Spleen (tissue), 7 donors: ENCODE measurements at regions not wholly inside any gene's neighbourhood (a gene's known extent, or its start where the extent isn't known, plus 50 kb on each side); places are given as distances from the start of the nearest gene placed in this dataset.

ENCODE experiments used
- POLR2A ChIP-seq, 3 donors: fragments of 450-650 bp; IDR thresholded peaks; one replicate each; pipeline ENCODE4 v1.5.1; 2017; ENCODE audit warnings: antibody characterized with exemption in 3 of 3, mild to moderate bottlenecking in 1 of 3
- POLR2AphosphoS5 ChIP-seq, 3 donors: sonication (generic); formaldehyde crosslinking; IDR thresholded peaks; one replicate each; pipeline ENCODE4 v1.5.1; 2017; ENCODE audit warnings: antibody characterized with exemption in 3 of 3
- TF ChIP-seq, protein P1 (sequence below), 11 experiments: fragments of 200-600 bp in 7 of 11; fragments of 450-650 bp in 4 of 11; sonication (generic) in 4 of 11; IDR thresholded peaks in 8 of 11; conservative IDR thresholded peaks in 3 of 11; 1 replicate in 7 of 11; 2 replicates in 4 of 11; pipeline versions ENCODE4 v1.4.0 to v1.8.0; 2016 to 2021; ENCODE audit warnings: antibody characterized with exemption in 11 of 11, inconsistent platforms in 4 of 11, mild to moderate bottlenecking in 1 of 11
- donor health status: DM: no; HTN: no; CAD: no; lungs with moderate emphysema.
- donor health status: DM: no; HTN: no; CAD: no.
- donor health status: DM: no; HTN: no; CAD: no.

DNA sequence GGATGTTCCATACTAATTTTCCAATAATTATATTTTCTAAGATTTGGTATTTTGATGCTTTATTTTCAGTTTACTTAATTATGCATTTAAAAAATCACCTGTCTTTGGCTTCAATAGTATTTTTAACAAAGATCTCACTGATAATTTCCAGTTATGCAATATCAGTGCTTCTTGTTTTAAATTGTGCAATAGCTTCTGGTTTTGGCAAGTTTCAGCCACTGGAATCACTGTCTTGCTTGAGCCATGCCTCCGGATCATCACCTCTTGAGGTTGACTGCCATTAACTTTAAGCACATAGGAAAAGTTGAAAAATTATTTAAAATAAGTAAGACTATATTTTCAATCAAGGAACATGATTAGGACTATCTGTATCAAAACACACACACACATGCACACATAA lies 1242.1 kb downstream of the HACE1 start:
- no peak for TF ChIP-seq POLR2AphosphoS5 (IDR thresholded peaks at IDR 0.05)
- TF ChIP-seq, protein P1, sequence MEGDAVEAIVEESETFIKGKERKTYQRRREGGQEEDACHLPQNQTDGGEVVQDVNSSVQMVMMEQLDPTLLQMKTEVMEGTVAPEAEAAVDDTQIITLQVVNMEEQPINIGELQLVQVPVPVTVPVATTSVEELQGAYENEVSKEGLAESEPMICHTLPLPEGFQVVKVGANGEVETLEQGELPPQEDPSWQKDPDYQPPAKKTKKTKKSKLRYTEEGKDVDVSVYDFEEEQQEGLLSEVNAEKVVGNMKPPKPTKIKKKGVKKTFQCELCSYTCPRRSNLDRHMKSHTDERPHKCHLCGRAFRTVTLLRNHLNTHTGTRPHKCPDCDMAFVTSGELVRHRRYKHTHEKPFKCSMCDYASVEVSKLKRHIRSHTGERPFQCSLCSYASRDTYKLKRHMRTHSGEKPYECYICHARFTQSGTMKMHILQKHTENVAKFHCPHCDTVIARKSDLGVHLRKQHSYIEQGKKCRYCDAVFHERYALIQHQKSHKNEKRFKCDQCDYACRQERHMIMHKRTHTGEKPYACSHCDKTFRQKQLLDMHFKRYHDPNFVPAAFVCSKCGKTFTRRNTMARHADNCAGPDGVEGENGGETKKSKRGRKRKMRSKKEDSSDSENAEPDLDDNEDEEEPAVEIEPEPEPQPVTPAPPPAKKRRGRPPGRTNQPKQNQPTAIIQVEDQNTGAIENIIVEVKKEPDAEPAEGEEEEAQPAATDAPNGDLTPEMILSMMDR (IDR thresholded peaks at IDR 0.05 in 8 of 11, conservative IDR thresholded peaks at IDR 0.05 in 3 of 11), result no peak
- TF ChIP-seq POLR2A (IDR thresholded peaks at IDR 0.05), result no peak
